Activated CD4-positive, alpha-beta T cell treated with anti-CD3 and anti-CD28 coated beads for 1 hour (primary cell): ENCODE measurements at regions not wholly inside any gene's neighbourhood (a gene's known extent, or its start where the extent isn't known, plus 50 kb on each side); places are given as distances from the start of the nearest gene placed in this dataset.

ENCODE experiments used
- DNase-seq: peaks from one replicate; pipeline ENCODE4 v3.0.0-alpha.2; 2020

DNA sequence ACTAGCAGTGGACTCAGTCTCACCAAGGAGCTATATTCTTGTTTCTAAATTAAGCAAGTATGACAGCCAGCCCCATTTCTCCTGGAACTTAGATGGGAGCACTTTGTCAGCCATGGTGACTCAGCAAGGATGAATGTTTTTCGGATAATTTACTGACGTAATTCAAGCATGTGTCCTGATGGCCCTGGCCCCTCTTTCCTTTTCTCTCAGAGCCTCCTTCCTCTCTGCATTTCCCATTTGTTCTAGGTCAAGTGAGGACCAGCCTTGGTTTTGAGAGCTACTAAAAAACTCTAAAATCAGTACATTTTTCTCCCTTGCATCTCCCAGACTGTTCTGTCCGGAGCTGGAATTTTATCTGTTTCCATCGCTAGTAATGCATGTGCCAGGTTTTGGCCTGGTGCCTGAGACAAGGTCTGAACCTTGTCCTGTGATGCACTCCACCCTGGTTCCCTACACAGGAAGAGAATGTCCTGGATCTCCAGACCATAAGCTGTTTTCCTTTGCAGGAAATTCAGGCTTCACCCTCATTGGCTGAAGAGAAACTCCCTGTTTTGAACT, 256.6 kb upstream of the ROPN1 start:
- no peak for DNase-seq

DNA sequence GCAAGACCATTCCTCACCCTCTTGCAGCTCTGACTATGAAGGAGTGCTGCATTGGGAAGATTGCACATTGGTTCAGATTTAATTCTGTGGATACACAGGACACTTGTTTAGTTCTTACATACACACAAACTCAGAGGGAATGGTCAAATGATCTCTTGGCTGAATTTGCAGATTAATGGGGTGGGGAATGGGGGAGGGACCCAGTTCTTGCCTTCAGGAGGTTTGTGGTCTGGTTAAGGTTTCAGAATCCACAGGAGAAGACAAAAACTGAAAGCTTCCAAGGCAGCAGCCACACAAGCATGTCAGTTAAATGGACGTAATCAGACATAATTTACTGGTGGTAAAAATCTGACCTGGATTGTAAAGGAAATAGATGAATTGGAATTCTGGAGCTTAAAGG, 257.1 kb upstream of the ROPN1 start:
- DNase-seq = no peak

DNA sequence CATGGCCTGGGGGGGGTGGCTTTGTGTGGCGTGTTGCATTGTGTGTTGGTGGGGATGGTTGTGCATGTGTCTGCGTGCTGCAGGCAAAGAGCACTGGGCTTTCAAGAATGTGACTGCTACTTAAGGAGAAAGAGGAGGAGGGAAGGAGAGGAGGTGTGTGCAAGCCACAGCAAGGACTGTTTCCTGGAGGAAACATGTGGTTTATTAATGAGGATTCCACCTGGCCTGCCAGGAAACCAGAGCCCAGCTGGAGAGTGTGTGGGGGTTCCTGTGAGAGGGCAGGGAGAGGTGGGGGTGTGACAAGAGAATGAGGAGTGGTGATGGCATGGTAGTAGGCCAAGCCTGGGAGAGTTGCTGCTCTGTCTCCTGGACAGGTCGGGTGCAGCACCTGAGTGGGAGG, 258.1 kb upstream of the ROPN1 start:
- DNase-seq = no peak

DNA sequence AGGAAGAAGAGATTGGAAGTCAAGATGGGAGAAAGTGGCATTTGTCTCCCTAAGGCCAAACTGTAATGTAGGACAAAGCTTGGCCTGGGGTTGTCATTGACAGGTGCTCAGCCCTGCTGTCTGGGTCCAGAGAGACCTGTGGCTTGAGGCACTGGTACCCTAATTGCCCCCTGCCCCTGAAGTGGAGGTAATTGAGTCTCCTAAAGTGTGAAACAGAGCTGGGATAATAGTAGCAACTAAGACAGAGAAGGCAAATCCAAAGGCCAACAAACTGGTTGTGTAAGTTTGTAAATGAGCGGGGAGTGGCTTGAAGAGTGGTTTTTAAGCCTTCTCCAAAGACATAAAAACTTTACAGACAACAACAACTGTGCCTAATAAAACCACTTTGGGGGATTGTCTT, 264.2 kb upstream of the ROPN1 start:
- no peak for DNase-seq

DNA sequence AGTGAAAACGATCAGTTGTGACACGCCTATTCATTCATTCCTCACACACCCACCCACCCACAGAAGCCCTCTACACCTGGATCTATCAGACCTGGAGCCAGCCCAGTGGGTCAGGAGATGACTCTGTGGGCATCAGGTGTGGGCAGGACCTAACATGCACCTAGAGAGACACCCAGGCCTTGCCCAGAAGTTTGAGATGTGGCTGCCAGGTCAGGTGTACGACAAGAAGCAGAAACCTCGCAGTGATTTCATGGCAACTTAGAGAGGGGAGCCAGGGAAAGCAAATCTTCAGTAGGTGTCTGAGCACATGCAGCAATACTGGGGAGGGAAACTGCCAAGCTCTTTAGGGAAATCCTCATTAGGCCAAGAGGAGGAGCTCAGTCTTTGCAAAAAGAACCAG, 264.7 kb upstream of the ROPN1 start:
- no peak for DNase-seq

DNA sequence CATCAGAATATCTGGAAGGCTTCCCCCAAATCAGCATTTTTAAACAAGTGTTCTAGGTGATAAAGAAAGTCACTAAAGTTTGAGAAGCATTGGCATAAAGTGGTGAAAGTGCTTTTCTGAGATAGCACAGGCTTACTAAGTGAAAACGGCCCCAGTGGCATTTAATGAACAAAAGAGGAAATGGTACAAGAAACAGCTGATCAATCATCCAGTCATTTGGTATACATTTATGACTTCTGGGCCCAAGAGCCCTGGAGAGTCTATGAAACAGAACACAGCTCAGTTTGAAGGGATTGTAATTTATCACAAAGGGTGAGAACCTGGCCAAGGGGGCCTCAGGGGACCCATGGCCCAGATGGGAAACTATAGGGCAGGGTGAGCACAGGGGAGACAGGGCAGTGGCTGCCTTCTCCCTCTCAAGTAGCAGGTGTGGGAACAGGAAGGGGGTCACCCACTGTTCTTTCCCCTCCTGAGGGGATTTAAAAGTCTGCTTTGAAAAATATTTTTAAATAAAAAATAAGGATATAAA, 265.5 kb upstream of the ROPN1 start:
- DNase-seq = no peak

DNA sequence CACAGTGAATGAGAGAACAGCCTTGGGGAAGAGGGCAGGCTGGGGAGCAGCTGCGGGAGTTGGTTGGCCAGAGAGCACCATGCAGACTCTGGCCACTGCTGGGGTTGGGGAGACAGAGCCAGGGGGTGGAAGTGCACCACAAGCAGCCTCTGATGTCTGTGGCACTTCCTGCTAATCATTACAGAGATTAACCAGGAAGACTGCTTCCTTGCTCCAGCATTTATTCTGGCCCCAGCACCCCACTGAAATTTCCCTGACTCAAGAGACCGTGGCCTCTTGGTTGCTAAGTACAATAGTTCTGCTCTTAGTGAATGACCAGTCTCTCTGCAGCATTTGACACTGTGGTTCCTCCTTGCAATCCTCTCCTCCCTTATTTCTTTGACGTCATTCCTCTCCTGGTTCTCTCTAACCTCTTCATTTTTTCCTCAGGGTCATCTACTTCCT, 266.2 kb upstream of the ROPN1 start:
- no peak for DNase-seq

DNA sequence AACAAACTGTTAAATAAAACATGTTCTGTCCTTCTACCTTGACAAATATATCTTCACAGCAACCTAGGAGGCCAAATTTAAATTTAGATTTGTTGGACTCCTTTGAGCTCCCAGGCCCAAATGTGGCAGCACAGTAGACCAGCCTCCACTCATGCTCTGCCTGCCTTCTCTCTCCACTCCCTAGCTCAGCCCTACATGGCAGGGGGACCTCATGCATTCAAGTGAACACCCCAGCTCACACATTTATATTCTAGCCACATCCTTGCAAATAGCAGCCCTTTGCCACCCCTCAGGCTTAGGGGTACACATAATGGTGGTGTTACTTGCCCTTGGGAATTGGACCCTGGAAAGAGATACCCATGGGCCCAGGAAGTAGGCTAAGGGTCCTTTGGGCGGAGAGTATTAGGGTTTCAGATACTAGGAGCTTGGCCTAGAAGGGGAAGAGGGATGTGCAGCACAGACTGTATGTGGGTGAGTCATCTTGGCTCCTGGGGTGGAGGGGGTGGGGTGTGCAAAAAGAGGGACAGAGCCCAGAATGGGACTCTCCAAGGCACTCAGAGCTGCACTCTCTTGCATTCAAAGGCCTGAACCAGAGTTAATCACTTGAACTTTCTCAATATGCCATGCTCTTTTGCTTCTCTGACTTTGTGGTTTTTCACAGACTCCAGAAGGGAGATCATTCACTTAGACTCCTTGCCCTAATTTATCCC, 268.4 kb upstream of the ROPN1 start:
- no peak for DNase-seq

DNA sequence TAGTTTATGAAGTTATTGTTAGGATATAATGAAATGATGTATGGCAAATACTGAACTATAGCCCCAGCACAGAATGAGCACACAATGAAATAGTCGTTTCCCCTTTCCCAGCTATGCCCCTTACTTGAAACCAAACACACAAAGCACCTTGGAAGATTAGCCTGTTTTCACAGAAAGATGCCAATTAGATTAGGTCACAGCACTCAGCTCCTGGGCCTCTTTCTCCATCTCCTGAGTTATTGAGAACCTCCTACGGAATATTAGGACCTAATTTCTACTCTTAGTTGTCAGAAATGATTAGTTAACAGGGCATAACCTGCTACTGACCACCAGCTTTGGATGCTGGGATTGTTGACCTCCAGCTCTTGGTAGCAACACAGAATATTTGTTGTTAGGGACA, 269.4 kb upstream of the ROPN1 start:
- no peak for DNase-seq

DNA sequence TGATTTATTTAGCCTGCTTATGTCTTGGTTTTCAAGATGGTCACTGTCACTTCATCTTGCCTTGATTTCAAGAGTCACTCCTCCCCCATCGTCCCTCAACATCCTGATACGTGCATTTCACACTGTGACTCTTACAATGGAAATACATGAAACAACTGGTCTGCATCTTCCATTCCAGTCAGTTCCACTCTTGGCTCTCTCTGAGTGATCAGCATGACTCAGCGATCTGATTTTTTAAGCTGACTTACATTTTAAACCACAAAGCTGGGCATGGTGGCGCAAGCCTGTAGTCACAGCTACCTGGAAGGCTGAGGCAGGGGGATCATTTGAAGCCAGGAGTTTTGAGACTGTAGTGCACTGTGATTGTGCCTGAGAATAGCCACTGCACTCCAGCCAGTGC, 271.2 kb upstream of the ROPN1 start:
- DNase-seq = no peak

DNA sequence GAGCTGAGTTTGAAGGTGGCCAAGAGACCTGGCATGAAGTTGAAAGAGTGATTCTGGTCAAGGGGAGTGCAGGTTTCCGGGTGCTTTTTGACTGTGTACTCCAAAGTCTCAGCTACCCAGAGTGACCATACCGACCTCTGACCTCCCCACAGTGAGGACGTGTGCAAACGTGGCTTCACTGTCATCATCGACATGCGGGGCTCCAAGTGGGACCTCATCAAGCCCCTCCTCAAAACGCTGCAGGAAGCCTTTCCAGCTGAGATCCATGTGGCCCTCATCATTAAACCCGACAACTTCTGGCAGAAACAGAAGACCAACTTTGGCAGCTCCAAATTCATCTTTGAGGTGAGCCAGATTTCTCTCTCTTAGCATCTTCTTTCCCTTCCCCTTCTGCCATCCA, 272.4 kb upstream of the ROPN1 start:
- no peak for DNase-seq

DNA sequence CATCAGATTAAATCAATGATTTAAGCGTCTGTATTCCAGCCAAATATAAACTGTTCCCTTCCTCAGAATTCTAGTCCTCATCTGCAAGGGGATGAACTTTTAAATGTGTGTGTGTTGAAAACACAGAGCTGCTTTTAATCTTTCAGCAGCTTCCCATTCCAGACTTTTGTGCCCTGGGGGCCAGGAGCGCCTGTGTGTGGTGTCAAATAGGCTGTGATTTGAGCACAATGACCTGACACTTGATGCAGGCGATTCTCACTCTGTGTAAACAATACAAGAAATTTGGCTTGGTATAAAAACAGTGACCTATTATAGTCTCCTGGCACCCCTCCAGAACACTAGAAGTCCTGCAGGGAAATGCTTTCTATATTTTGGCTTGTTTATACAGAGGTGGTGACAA, 274.6 kb upstream of the ROPN1 start:
- DNase-seq = no peak

DNA sequence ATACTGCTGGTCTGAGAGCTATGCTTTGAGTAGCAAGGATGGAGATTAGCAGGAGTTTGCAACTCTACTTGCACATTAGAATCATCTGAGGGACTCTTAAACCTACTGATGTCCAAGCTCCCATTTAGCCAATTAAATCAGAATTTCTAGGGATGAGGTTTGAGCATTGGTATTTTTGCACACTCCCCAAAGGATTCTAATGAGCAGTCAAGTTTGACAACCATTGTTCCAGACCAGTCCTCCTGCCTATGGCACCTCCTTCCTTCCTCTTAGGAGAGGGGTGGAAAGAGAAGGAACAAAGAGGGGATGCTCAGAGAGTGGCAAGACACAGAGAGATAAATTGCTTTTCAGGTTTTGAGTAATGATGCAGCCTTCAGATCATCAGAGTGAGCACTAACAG, 275.5 kb upstream of the ROPN1 start:
- DNase-seq = no peak

DNA sequence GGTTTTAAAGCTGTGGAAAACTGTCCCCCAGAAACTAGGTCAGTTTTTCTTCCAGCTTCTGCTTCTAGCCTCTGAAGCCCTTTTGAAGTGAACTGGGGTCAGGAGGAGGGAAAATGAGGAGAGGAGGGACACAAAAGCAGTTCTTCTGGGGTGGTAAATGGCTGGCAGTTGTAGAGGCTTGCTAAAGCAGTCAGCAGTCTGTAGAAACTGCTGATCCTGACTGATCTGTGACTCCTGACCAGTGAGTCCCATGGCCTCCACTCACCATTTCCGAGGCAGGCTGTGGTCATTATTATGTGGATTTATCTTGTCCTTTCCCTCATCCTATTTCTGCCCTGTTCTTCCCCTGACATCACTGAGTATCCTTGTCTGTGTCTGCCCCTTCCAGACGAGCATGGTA, 276.4 kb upstream of the ROPN1 start:
- DNase-seq = no peak

DNA sequence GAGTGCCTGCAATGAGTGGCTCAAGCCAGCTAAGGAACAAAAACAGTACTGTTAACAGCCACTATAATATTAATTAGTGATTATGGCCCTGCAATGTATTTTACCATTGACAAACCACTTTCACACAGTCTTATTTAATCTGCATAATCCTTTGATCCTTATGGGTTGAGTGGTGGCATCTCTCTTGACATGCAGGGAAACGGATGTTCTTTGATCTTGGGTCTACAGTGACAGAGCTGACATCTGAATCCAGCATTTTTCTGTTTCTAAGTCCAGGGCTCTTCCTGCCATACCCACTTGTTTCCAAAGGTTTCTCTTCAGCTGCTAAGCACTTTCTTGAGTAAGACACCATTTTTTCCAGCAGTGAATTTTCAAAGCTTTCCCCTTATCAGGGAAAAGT, 277.7 kb upstream of the ROPN1 start:
- DNase-seq = no peak

DNA sequence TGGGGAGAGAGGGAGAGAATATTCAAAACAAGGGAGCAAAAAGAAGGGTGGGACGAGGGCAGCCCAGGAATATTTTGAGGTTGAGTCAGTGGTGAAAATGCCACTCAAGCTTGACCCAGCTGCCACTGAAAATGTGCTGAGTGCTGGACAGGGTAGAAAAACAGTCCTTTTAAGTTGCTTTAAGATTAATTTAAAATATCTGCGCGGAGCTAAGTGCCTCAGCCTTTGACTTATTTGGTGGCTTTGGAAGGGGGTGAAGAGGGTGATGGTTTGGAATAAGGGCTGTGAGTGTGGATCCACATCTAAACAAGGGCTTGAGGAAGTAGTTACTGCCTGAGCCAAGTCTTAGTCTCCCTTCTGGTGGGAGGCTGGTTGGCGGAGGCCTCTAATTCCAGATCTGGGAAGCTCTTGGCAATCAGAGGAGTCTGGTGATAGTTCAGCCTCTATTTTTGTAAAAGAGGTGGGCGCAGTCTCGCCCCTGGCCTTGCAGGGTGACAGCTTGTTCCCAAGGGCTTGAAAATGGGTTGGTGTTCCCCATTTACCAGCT, 280.8 kb upstream of the ROPN1 start:
- no peak for DNase-seq

DNA sequence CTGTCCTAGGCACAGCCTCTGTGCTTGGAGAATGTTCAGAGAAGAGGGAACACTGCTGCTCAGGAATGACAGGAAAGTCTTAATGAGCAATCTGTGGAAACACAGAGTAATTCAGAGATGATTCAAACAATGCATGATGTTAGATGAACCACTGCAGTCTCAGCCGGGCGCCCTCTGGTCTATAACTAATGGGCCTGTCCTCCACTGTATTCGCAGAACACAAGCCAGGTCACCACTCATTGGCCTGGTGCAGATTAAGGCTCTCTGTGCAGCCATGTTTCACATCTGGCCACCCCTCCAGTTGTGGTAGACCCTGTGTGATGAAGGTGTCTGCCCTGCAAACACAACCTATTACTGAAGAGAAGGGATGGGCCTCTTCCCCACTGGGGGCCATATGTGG, 281.7 kb upstream of the ROPN1 start:
- DNase-seq = no peak

DNA sequence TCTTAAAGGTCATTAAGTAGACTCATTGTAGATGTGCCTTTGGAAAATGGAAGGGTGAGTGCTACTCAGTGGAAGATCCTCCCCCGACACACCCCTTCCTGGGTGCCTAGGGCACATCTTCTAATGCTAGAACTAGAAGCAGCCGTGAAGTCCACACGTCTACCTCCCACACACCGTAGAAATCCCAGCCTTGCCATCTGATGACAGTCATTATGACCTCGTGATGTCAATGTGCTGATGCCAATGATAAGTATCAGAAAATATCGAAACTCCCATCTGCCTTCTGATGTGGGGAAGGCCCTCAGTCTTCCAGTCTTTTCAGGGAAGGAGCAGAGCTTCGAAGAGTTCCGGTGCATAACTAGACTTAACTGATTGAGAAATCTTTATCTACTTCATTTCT, 282.1 kb upstream of the ROPN1 start:
- DNase-seq = no peak

DNA sequence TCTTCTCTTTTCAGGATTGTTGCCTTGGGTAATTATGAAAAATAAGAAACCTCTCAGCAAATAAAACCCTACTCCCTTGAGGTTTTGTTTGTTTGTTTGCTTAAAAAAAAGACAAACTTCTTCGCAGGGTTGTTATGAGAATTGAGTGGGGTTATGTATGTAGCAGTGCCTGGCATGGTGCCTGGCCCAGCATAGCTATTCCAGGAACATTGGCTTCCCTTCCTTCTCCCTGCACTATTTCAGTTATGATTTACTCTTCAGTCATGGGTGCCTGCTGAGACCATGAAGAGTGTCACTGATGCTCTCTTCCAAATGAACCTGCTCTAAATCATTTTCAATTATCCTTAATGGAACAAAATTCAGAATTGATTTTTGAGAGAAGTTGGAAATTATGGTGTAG, 283.5 kb upstream of the ROPN1 start:
- DNase-seq = no peak

DNA sequence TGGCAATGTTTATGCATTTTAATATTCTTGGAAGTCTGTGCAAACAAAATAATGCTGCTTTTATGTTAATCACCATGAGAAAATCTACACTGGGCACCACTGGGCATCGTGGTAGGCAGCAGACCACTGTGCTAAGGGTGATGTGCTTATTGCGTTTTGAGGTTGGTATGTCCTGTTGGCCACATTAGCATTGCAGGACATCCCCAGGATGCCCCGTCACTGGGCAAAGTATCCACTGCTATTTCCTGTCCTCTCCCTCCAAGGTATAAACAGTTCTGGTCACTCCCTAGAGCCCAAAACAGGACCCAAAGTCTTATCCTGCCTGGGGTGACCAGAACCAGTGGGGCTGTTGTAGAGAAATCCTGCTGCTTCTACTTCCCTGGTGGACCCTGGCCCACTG, 284.2 kb upstream of the ROPN1 start:
- no peak for DNase-seq

DNA sequence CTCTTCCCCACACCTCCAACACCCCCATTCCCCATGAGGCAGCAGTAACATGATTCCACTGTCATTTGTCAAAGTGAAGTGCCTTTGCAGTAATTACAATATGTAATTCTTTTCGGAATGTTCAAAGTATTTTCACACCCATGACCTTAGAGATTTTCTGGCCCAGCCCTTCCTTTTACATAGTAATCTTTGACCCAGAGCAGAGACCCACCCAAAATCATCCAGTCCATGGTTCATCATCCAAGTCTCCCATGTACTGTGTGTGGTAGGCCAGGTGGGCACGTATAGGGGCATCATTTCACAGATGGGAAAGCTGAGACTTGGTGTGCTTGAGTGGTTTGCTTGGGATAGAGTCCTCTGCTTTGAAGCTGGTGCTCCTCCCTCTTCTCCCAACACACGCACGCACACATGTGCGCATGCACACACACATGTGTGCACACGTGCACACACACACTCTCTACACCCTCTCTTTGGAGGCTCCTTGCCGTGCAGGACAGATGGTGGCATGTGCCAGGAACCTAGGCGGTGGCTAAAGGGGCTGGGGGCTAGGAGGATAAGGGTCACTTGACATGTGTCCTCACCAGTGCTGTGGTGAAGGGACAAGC, 284.7 kb upstream of the ROPN1 start:
- no peak for DNase-seq

DNA sequence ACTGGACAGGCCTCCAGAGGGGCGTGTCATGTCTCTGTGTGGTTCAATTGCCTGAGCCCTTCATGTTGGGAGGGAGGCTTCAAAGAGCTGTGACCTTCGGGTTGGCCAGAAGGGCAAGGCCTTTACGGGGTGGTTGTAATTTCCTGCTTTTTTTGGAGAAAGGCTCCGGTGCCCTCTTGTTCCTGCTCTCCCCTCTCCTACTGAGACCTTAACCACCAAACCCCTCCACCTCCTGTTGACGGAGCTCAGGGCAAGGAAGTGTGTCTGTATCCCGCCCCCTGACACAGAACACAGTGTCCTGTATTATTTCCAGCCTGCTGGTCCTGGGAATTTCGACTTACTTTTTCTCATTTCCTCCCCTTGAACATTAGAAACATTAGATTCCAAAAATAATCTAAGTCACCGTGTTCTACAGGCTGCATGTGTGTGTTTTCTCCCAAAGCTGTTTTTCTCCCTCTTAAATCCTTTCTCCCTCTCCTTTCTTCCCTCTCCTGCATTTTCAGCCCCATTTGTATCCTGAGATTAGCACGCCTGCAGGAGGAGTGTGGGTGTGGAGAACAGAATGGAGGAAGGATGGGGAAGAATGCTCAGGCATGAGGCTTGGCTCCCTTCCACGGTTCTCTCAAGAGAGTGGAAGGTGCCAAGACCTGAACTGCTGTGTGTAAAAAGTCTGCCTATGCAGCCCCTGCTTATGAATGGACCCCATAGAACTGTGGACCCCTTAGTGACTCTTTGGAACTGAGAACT, 285.4 kb upstream of the ROPN1 start:
- DNase-seq = no peak
